GM18505 (cell line): ENCODE measurements at regions not wholly inside any gene's neighbourhood (a gene's known extent, or its start where the extent isn't known, plus 50 kb on each side); places are given as distances from the start of the nearest gene placed in this dataset.
"Not testable (repeated sequence)": the region's sequence is repeated elsewhere in the genome, so short reads cannot be mapped to it uniquely, and the experiment has no call there.

ENCODE experiments used
- ATAC-seq: cut with Tn5 transposase; IDR thresholded peaks from one replicate; pipeline ENCODE4 v1.9.1; 2021; ENCODE audit not compliant: unreplicated experiment
- POLR2A ChIP-seq: IDR thresholded peaks from 4 replicates; pipeline ENCODE4 v1.6.1; 2011; ENCODE audit warnings: borderline replicate concordance; ENCODE audit not compliant: insufficient read depth, insufficient read length; ENCODE audit errors: extremely low read depth

DNA sequence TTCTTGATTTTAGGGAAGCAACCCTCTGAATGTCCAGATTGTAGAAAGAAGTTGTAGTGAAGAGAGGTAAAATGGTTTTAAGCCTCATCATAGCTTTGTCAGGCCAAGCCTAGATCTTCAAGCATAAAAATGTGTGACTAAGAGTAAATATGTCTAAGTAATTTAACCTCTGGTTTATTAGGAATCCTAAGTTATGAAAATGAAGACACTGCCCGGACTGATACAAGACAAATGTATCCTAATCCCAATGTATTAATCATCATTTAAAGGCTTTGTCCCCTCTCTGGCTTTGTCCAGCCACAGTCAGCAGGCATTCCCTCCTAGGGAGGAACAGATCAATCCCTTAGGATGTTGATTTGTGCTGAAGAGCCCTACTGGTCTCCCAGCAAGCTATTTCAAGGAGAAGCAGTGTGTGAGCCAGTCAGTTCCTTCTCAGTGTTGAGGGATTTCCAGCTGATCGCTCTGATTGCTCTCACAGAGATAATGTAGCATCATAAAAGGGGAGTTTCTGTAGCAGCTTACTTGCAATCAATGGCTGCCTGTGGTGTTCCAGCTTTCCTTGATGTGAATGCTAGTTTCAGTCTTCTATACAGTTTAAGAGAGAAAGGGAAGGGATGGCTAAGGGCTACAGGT lies 796.1 kb downstream of the EPHA4 start:
- ATAC-seq = no peak
- no peak for TF ChIP-seq POLR2A

DNA sequence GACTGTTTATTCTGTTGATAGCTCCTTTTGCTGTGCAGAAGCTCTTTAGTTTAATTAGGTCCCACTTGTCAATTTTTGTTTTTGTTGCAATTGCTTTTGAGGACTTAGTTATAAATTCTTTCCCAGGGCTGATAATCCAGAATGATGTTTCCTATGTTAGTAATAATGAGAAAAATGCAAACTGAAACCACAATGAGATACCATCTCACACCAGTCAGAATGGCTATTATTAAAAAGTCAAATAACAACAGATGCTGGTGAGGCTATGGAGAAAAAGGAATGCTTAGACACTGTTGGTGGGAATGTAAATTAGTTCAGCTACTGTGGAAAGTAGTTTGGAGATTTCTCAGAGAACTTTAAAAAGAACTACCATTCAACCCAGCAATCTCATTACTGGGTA lies 793.0 kb downstream of the EPHA4 start:
- not testable (repeated sequence) for ATAC-seq

DNA sequence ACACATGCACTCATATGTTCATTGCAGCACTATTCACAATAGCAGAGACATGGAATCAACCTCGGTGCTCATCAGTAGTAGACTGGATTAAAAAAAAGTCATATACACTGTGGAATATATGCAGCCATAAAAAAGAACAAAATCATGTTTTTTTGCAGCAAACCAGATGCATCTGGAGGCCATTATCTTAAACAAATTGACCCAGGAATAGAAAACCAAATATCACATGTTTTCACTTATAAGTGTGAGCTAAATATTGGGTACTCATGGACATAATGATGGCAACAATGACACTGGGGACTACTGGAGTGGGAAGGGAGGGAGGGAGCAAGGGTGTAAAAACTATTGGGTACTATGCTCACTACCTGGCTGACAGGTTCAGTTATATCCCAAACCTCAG lies 792.6 kb downstream of the EPHA4 start:
- no peak for TF ChIP-seq POLR2A
- ATAC-seq = no peak

DNA sequence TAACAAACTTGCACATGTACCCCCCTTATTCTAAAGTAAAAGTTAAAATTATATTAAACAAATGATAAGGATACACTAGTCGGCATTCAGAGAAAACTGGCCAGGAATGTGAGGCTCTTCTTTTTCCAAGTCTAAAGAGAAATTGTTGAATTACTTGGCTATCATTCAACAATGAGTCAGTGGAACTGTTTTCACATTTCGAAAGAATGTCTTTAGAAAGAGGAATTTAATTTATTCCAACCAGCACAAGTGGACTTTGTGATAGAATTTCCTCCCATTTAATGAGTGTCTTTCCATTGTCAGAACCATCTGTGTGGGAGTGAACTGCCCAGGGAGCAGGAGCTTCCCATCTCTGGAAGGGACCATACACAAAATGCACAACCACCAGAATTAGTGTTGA lies 792.2 kb downstream of the EPHA4 start:
- no peak for TF ChIP-seq POLR2A
- no peak for ATAC-seq

DNA sequence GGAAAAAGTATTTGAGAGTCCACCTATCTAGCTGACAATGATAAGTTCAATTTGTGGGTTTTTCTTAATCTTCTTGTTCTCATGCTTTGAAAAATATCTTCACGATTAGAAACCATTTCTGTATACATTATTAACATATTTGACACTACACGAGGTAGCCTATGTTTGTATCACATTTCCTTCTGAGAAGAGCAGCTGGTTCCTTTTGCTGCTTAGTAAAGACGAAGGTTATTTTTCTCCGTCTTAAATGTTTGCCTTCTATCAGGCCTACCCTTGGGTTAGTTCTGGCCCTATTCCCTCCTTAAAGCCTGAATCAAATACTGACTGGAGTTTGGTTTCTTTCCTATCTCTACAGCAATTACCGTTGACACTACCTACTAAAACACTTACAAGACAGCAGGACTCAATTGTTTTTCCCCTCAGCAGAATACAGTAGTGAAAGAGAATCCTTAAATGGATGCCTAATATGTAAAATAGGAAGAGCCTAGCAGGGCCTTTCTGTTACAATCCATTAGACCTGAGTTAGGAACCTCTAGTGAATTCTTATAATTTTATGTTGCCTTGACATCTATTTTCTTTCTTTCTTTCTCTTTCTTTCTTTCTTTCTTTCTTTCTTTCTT lies 790.4 kb downstream of the EPHA4 start:
- no peak for TF ChIP-seq POLR2A
- no peak for ATAC-seq

DNA sequence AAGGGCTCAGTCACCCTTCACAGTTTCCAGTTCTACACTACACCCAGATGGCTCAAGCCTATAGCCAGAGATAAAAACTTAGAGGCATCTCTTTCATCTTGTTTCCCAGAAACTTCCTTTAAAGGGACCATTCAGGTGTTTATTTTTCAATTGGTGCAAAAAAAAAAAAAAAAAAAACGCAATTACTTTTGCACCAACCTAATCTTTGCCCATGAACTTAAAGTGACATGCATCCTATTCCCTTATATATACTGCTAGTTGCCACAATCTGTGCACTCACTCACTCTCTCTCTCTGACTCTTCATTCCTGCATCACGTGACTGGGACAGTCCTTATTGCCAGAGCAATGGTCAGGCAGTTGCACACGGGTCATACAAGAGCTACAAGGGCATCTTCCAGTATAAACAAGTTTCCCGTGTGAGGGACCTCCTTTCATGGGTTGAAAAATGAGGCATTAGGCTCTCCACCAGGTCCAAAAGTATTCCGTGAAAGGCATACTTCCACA lies 789.4 kb downstream of the EPHA4 start:
- TF ChIP-seq POLR2A = no peak
- no peak for ATAC-seq

DNA sequence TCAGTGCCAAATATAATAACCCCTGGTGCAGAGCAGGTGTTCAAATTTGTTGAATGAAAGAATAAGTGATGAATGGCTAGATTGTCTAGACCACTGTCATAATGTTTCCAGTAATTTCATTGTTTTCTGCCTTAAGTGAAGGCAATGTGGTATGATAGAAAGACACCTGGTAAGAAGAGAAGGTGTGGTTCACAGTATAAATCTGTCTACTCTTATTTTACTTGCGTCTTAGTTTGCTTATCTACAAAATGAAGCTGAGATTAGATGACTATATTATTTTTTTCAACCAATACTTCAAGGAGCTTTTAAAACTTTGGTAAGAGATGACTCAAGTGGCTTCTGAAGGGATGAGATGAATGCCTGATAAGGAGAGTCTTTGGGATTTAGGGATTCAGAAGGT lies 788.4 kb downstream of the EPHA4 start:
- no peak for ATAC-seq
- no peak for TF ChIP-seq POLR2A

DNA sequence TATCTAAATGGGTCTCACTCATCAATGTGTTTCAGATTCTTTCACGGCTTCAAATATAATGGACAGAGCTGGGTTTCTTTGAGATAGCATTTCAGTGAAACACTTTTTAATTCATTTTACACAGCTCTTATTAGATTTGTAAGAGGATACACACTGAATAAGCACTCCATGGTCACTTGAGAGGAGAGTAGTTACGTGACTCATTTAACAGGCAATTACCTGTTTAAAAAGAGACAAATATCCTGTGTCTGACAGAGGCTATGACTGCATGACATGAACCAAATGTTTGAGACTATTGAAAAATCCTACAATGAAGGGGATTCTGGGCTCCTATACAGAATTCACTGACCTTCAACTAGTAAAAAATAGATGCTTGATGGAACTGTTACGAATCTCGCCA lies 786.9 kb downstream of the EPHA4 start:
- TF ChIP-seq POLR2A = no peak

DNA sequence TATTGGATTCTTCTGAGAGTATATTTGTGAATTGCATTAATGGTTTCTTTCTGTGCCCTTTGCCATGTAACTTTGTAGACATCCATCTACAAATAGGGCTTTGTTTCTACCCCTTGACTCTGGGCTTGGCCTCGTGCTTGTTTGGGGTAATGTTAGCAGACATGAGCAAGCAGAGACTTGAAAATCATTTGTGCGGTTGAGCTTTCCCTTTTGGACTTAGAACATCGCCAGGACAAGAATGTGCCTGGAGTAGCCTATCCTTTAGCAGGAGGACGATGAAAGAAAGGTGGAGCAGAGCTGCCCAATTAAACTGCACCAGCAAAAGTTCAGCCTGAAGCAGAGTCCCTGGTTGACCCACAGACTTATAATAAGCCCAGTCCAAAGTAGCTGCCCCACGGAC lies 785.9 kb downstream of the EPHA4 start:
- ATAC-seq = no peak
- no peak for TF ChIP-seq POLR2A

More for the DNA sequence above, 786.9 kb downstream of the EPHA4 start:
- ATAC-seq = no peak

DNA sequence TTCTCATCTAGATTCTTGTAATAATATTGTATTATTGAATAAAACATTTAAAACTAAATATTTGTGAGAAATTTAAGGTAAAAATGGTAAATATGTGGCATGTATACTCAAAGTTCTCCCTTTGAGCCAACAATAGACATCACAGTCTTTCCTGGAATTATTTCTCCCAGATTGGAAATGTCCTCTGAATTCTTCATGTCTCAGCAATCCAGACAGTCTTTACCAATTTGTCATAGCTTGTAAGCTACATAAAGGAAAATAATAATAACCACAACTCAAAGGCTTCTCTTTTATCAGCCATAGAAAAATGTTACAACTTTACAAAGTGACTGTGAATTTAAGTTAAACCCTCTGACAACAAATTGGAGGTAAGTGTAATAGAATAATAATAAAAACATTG lies 784.9 kb downstream of the EPHA4 start:
- ATAC-seq = no peak
- TF ChIP-seq POLR2A = no peak

DNA sequence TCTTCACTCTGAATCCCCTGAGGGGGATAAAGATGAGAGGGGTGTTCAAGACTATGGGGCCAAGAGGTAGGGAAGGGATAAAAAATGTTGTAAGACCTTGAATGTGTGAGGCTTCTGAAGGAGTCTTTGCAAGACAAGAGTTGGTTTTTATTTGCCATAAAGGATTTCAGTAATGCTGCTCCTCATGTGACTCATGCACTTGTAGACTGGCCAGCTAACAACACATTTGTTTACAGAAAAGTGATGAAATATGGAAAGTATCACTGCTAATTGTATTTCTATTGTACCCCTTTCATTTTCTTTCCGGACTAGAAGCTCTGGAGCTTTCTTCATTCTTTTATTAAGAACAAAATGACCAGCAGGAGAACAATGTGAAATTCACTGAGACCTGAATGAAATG lies 782.1 kb downstream of the EPHA4 start:
- no peak for TF ChIP-seq POLR2A
- no peak for ATAC-seq

DNA sequence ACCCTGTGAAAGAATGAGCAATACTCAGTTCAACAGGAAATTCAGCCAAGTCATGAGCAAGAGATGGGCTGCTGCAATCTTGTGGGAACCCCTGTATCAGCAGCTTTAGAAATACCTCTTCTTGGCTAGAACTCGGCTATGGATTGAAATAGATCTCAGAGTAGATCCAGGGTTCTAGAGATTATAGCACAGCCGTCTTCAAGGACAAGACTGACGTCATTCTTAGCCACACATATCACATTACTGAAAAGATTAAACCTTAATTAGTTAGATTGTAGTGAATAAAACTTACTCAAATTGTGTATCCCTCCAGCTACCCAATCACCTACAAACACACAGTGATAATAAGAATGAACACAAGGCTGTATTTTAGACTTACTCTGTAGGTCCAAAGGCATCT lies 776.4 kb downstream of the EPHA4 start:
- no peak for ATAC-seq
- no peak for TF ChIP-seq POLR2A

DNA sequence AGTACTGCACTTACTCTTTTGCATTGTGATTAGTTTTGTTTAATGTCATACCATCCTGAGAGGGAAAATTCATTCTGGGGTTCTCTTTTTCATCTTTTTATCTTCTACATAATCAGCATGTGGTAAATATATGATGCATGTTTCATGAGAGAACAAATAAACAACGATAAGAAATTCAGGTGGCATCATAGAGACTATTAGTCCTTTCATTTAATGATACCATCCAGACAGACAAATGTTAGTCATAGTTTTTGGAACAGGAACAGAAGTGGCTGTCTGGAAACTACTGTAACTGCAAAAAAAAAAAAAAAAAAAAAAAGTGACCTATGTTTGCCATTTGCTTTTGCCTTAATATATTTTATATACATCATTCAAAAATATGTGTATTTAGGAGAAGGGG lies 761.0 kb downstream of the EPHA4 start:
- TF ChIP-seq POLR2A = no peak
- no peak for ATAC-seq

DNA sequence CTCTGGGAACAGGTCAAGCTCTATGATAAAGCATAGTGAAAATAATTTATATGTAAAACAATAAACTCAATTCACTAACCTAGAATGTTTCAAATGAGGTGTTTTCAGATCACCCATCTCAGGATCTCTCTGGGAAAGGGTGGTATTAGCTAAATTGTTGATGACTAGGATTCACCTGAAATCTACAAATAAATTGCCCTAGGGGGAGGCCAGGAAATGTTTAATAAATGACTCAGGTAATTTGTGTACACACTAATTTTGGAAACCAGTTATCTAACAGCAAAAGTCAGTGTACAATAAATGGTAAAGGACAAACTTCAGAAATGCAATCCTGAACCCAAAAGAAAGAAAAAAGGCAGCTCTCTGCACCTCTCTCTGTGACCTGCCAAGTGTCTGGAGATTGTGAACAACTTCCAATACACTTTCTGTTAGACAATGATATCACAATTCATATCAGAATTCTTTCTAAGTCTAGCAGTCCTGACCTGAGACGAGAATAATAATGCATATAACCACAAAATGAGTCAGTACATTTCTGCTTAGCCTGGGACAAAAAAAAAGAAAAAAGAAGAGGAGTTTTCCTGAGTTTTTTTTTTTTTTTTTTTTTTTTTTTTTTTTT lies 760.0 kb downstream of the EPHA4 start:
- no peak for TF ChIP-seq POLR2A
- ATAC-seq = no peak
